Adrenal gland (tissue), 5 donors: ENCODE measurements at regions not wholly inside any gene's neighbourhood (a gene's known extent, or its start where the extent isn't known, plus 50 kb on each side); places are given as distances from the start of the nearest gene placed in this dataset.

Experiments used
- POLR2A ChIP-seq, 2 donors: fragments of 450-650 bp; IDR thresholded peaks; one replicate each; pipeline ENCODE4 v1.6.1; 2017; ENCODE audit warnings: antibody characterized with exemption in 2 of 2, mild to moderate bottlenecking in 2 of 2, moderate library complexity in 1 of 2
- TF ChIP-seq, protein P1 (sequence below), 6 experiments: fragments of 450-650 bp in 4 of 6; fragments of 200-600 bp in 2 of 6; sonication (generic) in 1 of 6; IDR thresholded peaks; 1 replicate in 5 of 6; 2 replicates in 1 of 6; pipeline versions ENCODE4 v1.5.1 to v1.8.0; 2016 to 2021; ENCODE audit warnings: antibody characterized with exemption in 6 of 6, mild to moderate bottlenecking in 2 of 6, moderate library complexity in 1 of 6
- donor health status: DM: no; HTN: no; CAD: no.

DNA sequence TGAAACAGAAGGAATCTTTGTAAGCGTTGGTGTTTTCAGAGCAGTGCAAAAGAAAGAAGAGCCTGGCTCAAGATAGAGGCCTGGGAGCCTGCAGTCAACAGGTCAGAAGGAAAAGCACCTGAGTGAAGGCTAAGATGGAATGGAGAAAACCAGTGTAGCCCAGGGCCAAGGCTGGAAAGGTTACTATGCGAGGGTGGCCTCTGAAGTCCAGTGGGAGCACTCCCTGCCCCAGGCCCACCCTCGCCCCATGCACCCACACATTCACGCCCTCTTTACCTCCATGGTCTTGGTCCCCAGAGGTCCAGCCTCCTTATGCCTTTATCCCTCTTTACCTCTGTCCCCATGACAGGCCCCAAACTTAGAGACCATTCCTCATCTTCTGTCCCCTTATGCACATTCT is 169.2 kb upstream of the ZNF644 start:
- TF ChIP-seq, protein P1, sequence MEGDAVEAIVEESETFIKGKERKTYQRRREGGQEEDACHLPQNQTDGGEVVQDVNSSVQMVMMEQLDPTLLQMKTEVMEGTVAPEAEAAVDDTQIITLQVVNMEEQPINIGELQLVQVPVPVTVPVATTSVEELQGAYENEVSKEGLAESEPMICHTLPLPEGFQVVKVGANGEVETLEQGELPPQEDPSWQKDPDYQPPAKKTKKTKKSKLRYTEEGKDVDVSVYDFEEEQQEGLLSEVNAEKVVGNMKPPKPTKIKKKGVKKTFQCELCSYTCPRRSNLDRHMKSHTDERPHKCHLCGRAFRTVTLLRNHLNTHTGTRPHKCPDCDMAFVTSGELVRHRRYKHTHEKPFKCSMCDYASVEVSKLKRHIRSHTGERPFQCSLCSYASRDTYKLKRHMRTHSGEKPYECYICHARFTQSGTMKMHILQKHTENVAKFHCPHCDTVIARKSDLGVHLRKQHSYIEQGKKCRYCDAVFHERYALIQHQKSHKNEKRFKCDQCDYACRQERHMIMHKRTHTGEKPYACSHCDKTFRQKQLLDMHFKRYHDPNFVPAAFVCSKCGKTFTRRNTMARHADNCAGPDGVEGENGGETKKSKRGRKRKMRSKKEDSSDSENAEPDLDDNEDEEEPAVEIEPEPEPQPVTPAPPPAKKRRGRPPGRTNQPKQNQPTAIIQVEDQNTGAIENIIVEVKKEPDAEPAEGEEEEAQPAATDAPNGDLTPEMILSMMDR (IDR thresholded peaks at IDR 0.05): no peak
- TF ChIP-seq POLR2A (IDR thresholded peaks at IDR 0.05): no peak
